SH-SY5Y (cell line): ENCODE measurements at regions not wholly inside any gene's neighbourhood (a gene's known extent, or its start where the extent isn't known, plus 50 kb on each side); places are given as distances from the start of the nearest gene placed in this dataset.

ENCODE experiments used
- GATA2 ChIP-seq: IDR thresholded peaks from 2 replicates; pipeline ENCODE4 v1.6.1; 2011; ENCODE audit warnings: mild to moderate bottlenecking, low read depth, low read length
- GATA3 ChIP-seq: IDR thresholded peaks from 2 replicates; pipeline ENCODE4 v1.6.1; 2011; ENCODE audit warnings: low read depth, mild to moderate bottlenecking, low read length, moderate library complexity

DNA sequence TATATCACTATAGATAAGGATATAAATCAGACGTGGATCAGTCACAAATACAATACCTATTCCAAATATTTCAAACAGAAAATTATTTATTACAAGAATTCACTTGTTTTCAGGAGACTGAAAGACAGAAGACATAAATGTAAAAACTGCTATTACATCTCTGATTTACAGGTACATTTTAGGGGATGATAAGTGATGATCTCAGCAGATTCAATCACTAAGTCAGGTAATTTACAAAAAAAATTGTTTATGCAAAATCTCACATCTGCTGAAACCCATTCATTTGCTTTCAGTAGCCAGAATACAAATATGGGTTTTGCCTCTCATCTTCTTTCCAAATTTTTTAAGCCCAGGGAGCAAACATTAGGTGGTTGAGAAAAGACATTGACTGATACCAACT, 1648.4 kb upstream of the RAG2 start:
- TF ChIP-seq GATA2, result no peak
- TF ChIP-seq GATA3, result no peak
